Mucosa of descending colon (tissue), 3 donors: ENCODE measurements at regions not wholly inside any gene's neighbourhood (a gene's known extent, or its start where the extent isn't known, plus 50 kb on each side); places are given as distances from the start of the nearest gene placed in this dataset.

Source experiments
- ATAC-seq: fragments of 200-7000 bp; cut with Tn5 transposase; one replicate; pipeline ENCODE4 v1.9.1; 2020; ENCODE audit warnings: mild to moderate bottlenecking, moderate library complexity
- DNase-seq, 3 donors: peaks; one replicate each; pipeline ENCODE4 v3.0.0-alpha.2; 2020
- H3K36me3 ChIP-seq: fragments of 200-600 bp; one replicate; pipeline ENCODE4 v1.8.0; 2021; ENCODE audit warnings: low read depth, mild to moderate bottlenecking
- H3K4me1 ChIP-seq: fragments of 200-600 bp; one replicate; pipeline ENCODE4 v1.8.0; 2021; ENCODE audit warnings: low read depth, mild to moderate bottlenecking
- H3K4me3 ChIP-seq: fragments of 200-600 bp; one replicate; pipeline ENCODE4 v1.8.0; 2021; ENCODE audit warnings: mild to moderate bottlenecking
- H3K9me3 ChIP-seq: fragments of 200-600 bp; one replicate; pipeline ENCODE4 v1.8.0; 2021; ENCODE audit warnings: mild to moderate bottlenecking
- intact Hi-C, 2 donors: fragments of 100-400 bp; cut with DNase I in 1 of 2; cut with micrococcal nuclease in 1 of 2; formaldehyde crosslinking; loops; one replicate each; pipeline versions ENCODE4 v1.11.0 to v1.11.1; 2022; cut with DNase I, micrococcal nuclease
- TF ChIP-seq, protein P1 (sequence below): fragments of 200-600 bp; IDR thresholded peaks from one replicate; pipeline ENCODE4 v1.8.0; 2022; ENCODE audit warnings: antibody characterized with exemption, mild to moderate bottlenecking
- donor health status: DM: no; HTN: no; CAD: no; lungs with moderate emphysema.
- donor health status: DM: no; HTN: no; CAD: no.
- donor health status: DM: no; HTN: yes; CAD: no.

GRCh38 chr22:48799227-48799970 is 1028.3 kb downstream of the BRD1 start:
- Histone ChIP-seq H3K36me3 (no peaks in the 10 kb centered on the region), H3K9me3 (no peaks in the 10 kb centered on the region), H3K4me1 (no peaks in the 10 kb centered on the region), H3K4me3 (no peak overlapping the region)
- DNase-seq: no peak
- intact Hi-C loops: no loop called here
- TF ChIP-seq, protein P1, sequence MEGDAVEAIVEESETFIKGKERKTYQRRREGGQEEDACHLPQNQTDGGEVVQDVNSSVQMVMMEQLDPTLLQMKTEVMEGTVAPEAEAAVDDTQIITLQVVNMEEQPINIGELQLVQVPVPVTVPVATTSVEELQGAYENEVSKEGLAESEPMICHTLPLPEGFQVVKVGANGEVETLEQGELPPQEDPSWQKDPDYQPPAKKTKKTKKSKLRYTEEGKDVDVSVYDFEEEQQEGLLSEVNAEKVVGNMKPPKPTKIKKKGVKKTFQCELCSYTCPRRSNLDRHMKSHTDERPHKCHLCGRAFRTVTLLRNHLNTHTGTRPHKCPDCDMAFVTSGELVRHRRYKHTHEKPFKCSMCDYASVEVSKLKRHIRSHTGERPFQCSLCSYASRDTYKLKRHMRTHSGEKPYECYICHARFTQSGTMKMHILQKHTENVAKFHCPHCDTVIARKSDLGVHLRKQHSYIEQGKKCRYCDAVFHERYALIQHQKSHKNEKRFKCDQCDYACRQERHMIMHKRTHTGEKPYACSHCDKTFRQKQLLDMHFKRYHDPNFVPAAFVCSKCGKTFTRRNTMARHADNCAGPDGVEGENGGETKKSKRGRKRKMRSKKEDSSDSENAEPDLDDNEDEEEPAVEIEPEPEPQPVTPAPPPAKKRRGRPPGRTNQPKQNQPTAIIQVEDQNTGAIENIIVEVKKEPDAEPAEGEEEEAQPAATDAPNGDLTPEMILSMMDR: no peak
- ATAC-seq: no peak

DNA sequence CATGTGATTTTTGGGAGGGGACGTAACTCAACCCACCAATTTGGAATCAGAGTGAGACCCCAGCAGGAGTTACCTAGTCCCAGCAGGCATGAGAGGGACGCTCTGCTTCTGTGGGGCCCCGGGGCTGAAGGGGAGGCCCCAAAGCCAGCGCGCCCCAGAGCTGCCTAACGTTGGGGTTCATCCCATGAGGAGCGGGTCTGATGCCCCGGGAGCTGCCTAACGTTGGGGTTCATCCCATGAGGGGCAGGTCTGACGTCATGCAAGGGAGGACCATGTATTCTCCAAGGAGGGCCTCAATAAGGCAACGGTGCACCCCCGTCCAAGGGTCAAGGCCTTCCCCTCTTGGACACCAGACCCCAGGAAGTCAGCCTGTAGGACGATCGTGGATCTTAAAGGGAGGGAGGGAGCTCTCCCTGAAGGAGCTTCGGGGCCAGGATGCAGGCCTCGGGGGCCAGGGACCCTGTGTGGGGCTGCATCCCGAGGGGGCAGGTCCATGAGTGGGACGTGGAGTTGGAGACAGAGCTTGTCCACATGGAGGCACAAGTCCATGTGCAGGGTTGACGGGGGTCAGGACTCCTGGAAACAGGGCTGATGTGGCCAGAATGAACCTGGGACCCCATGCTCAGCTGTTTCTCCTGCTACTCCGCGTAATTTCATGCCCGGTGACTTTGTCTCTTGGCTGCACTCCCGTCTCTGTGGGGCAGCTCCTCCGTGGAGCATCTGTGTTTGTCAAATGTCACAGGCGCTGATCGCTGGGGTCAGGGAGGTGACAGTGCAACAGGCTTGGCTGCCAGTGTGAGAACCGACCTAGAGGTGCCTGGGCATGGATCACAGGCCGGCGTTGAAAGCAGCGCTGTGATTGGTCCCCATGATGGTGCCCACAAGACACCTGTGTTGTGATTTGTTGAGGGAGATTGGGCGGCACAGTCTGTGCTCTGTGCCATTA is 1029.1 kb downstream of the BRD1 start:
- Histone ChIP-seq H3K4me1 (no peaks in the 10 kb centered on the region), H3K36me3 (no peaks in the 10 kb centered on the region), H3K4me3 (no peak overlapping the region), H3K9me3 (no peaks in the 10 kb centered on the region)
- TF ChIP-seq, protein P1: no peak
- ATAC-seq (no peak), DNase-seq (no peak)
- intact Hi-C loops: no loop called here

GRCh38 chr22:48797731-48798130 is 1029.9 kb downstream of the BRD1 start:
- Histone ChIP-seq H3K4me3 (no peak overlapping the region), H3K9me3 (no peaks in the 10 kb centered on the region), H3K4me1 (no peaks in the 10 kb centered on the region), H3K36me3 (no peaks in the 10 kb centered on the region)
- TF ChIP-seq, protein P1: no peak
- ATAC-seq: no peak
- DNase-seq: no peak
- intact Hi-C loops: no loop called here

- intact Hi-C loops: no loop called here
- Histone ChIP-seq H3K36me3 (no peaks in the 10 kb centered on the region), H3K4me3 (no peak overlapping the region), H3K9me3 (no peaks in the 10 kb centered on the region), H3K4me1 (no peaks in the 10 kb centered on the region)
- no peak for ATAC-seq
- TF ChIP-seq, protein P1: no peak
- no peak for DNase-seq
These were observed 1031.2 kb downstream of the BRD1 start for GRCh38 chr22:48796310-48797015.

GRCh38 chr22:48795664-48796063 is 1032.0 kb downstream of the BRD1 start:
- no peak overlapping the region for H3K4me3 ChIP-seq
- H3K9me3 ChIP-seq: no peaks in the 10 kb centered on the region
- H3K4me1 ChIP-seq: no peaks in the 10 kb centered on the region
- DNase-seq (no peak), ATAC-seq (no peak)
- intact Hi-C loops: no loop called here
- no peaks in the 10 kb centered on the region for H3K36me3 ChIP-seq
- TF ChIP-seq, protein P1: no peak
